AG04449 (cell line): ENCODE measurements at regions not wholly inside any gene's neighbourhood (a gene's known extent, or its start where the extent isn't known, plus 50 kb on each side); places are given as distances from the start of the nearest gene placed in this dataset.

Experiments used
- CTCF ChIA-PET: fragments of 350-600 bp; formaldehyde crosslinking; extraction: SDS; loops from one replicate; lab custom pipeline; 2021; ENCODE audit warnings: antibody characterized with exemption; lab: Yijun Ruan, JAX
- POLR2A ChIA-PET: fragments of 400-600, 350-600 bp; formaldehyde crosslinking; extraction: SDS; loops from one replicate; lab custom pipeline; 2020; ENCODE audit warnings: antibody characterized with exemption, inconsistent platforms; lab: Yijun Ruan, JAX
- DNase-seq: peaks from one replicate; pipeline ENCODE4 v3.0.0-alpha.2; 2010; ENCODE audit warnings: low read depth, low spot score
- H3K4me3 ChIP-seq: 2 replicates; pipeline ENCODE4 v1.5.1; 2011; ENCODE audit warnings: low read depth, mild to moderate bottlenecking, control low read depth, low read length
- CTCF ChIP-seq: IDR thresholded peaks from one replicate; pipeline ENCODE4 v1.5.1; 2011; ENCODE audit warnings: mild to moderate bottlenecking, moderate library complexity, low read length, control low read depth, inconsistent platforms; ENCODE audit not compliant: insufficient read depth; ENCODE audit errors: missing control alignments

- ChIA-PET CTCF (no interaction called here), POLR2A (no interaction called here)
- no peak for TF ChIP-seq CTCF
- no peak for DNase-seq
- no peak overlapping the region for H3K4me3 ChIP-seq
Observed at GRCh38 chr22:48734961-48735360, 1092.7 kb downstream of the BRD1 start.

GRCh38 chr22:48734359-48734758 is 1093.3 kb downstream of the BRD1 start:
- TF ChIP-seq CTCF: no peak
- ChIA-PET CTCF (no interaction called here), POLR2A (no interaction called here)
- H3K4me3 ChIP-seq: no peak overlapping the region
- DNase-seq: no peak

GRCh38 chr22:48729499-48730171 is 1098.0 kb downstream of the BRD1 start:
- no peak for TF ChIP-seq CTCF
- POLR2A ChIA-PET: interaction anchor here (1.2 kb wide), 1 partner anchor 12 kb away, joined by 4 read pairs; no protein-coding TSS in a partner anchor
- DNase-seq: no peak
- no peak overlapping the region for H3K4me3 ChIP-seq
- CTCF ChIA-PET: no interaction called here

GRCh38 chr22:48727454-48728058 is 1100.1 kb downstream of the BRD1 start:
- H3K4me3 ChIP-seq: no peak overlapping the region
- no peak for TF ChIP-seq CTCF
- ChIA-PET CTCF (no interaction called here), POLR2A (no interaction called here)
- no peak for DNase-seq

- no peak for TF ChIP-seq CTCF
- POLR2A ChIA-PET: no interaction called here
- CTCF ChIA-PET: no interaction called here
- no peak for DNase-seq
- no peak overlapping the region for H3K4me3 ChIP-seq
Observed at GRCh38 chr22:48724899-48725298, 1102.8 kb downstream of the BRD1 start.

- DNase-seq: no peak
- POLR2A ChIA-PET: no interaction called here
- TF ChIP-seq CTCF: no peak
- CTCF ChIA-PET: no interaction called here
- no peak overlapping the region for H3K4me3 ChIP-seq
Observed at GRCh38 chr22:48722661-48723060, 1105.0 kb downstream of the BRD1 start.
